ENCODE measurements at regions not wholly inside any gene's neighbourhood (a gene's known extent, or its start where the extent isn't known, plus 50 kb on each side); places are given as distances from the start of the nearest gene placed in this dataset.

- no peak overlapping the region for H4K5ac ChIP-seq (ENCODE audit: insufficient read length, low read depth, low read length)
- Mint-ChIP-seq H3K36me3 (ENCODE audit: insufficient read depth in 1 of 3, low read depth in 3 of 3) (peaks cover 0 to 2% (median 0%) of the 10 kb centered on the region in 3 experiments; a peak in 2 of 7 replicates), H3K4me3 (no peak overlapping the region), H3K9me3 (peaks cover 0 to 3% of the 10 kb centered on the region in 2 experiments; a peak in 3 of 5 replicates), H3K27ac (no peak overlapping the region), H3K27me3 (ENCODE audit: low read depth) (no peaks in the 10 kb centered on the region), H3K4me1 (no peaks in the 10 kb centered on the region)
- DNase-seq = no peak
- no peaks in the 10 kb centered on the region for H3K79me1 ChIP-seq (ENCODE audit: insufficient read depth, low read depth, low read length, poor library complexity, severe bottlenecking)
- no peaks in the 10 kb centered on the region for H3K23me2 ChIP-seq (ENCODE audit: insufficient read length, low read depth, low read length, poor library complexity, severe bottlenecking)
- no peak overlapping the region for H3K27ac ChIP-seq (ENCODE audit: insufficient read length, low read depth, low read length)
- no peak overlapping the region for H2AK5ac ChIP-seq (ENCODE audit: insufficient read length, low read length)
- H3K23ac ChIP-seq (ENCODE audit: insufficient read length, low read depth, low read length) = no peak overlapping the region
- H4K91ac ChIP-seq (ENCODE audit: insufficient read length, low read depth, low read length) = no peak overlapping the region
- no peak overlapping the region for H3K4me2 ChIP-seq (ENCODE audit: insufficient read depth, insufficient read length, low read length)
- no peak overlapping the region for H2AFZ ChIP-seq (ENCODE audit: low read length)
- no peak overlapping the region for H3K14ac ChIP-seq (ENCODE audit: insufficient read depth, low read length)
- H3K9me3 ChIP-seq (ENCODE audit: control insufficient read depth, low read depth, low read length) = no peaks in the 10 kb centered on the region
- no peak overlapping the region for H2BK120ac ChIP-seq (ENCODE audit: low read depth, low read length, poor library complexity, severe bottlenecking)
- H3K79me2 ChIP-seq (ENCODE audit: insufficient read depth, low read length) = no peaks in the 10 kb centered on the region
- no peak overlapping the region for H2BK20ac ChIP-seq (ENCODE audit: low read depth, low read length, poor library complexity, severe bottlenecking)
- no peak overlapping the region for H3K9ac ChIP-seq (ENCODE audit: extremely low read depth, insufficient read length, low read length)
- H2BK15ac ChIP-seq (ENCODE audit: low read depth, low read length) = no peak overlapping the region
- no peak overlapping the region for H4K8ac ChIP-seq (replicated peaks; ENCODE audit: insufficient read length, low read depth, low read length)
- H3K27me3 ChIP-seq (ENCODE audit: insufficient read depth, low read length) = no peaks in the 10 kb centered on the region
- no peak overlapping the region for H3K56ac ChIP-seq (ENCODE audit: insufficient read length, low read depth, low read length)
- no peak overlapping the region for H3T11ph ChIP-seq (ENCODE audit: low read length)
- no peaks in the 10 kb centered on the region for H4K20me1 ChIP-seq (ENCODE audit: control insufficient read depth, insufficient read depth, insufficient read length)
- no peaks in the 10 kb centered on the region for H3K4me1 ChIP-seq (ENCODE audit: insufficient read depth, low read length)
- H2BK12ac ChIP-seq (ENCODE audit: insufficient read length, low read depth, low read length) = no peak overlapping the region
- no peak for TF ChIP-seq CTCF (conservative IDR thresholded peaks at IDR 0.05)
- H2BK5ac ChIP-seq (ENCODE audit: insufficient read length, low read length) = no peak overlapping the region
- no peak overlapping the region for H3K18ac ChIP-seq (ENCODE audit: insufficient read length, low read depth, low read length)
- no peak overlapping the region for H3K4ac ChIP-seq (ENCODE audit: low read depth, low read length)
Measured at GRCh38 chr5:106510321-106510720, 1160.4 kb downstream of the EFNA5 start.
